ENCODE measurements at regions not wholly inside any gene's neighbourhood (a gene's known extent, or its start where the extent isn't known, plus 50 kb on each side); places are given as distances from the start of the nearest gene placed in this dataset.

- DNase-seq (ENCODE audit: low read depth): no peak
These were observed 59.7 kb downstream of the KCNA1 start for GRCh38 chr12:4969405-4969804.

- no peak for DNase-seq (ENCODE audit: low read depth)
These were observed 64.5 kb downstream of the KCNA1 start for GRCh38 chr12:4974217-4974616.

GRCh38 chr12:4975574-4975973 lies 65.9 kb downstream of the KCNA1 start:
- DNase-seq (ENCODE audit: low read depth): peak; percentile 11

DNA sequence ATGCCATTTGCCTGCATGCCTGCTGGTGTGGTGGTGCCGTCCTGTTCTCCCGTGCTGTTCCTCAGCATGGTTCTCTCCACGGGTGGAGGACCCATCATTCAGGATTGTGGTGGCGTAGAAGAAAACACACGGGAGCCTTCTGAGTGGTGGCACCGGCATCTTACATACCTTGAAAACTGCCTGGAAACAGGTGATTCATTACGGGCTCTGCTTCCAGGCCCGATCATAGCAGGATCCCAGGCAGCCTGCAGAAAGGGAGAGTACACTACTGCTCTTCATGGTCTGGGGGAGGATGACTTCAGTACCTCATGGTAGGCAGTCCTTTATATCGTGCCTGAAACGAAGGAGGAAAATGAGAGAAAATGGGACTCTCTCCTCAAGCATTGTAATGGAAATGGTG lies 66.6 kb upstream of the KCNA5 start:
- DNase-seq (ENCODE audit: low read depth): no peak

- peak; percentile 57 for DNase-seq (ENCODE audit: low read depth)
These were observed 64.9 kb upstream of the KCNA5 start for GRCh38 chr12:4978737-4979136.

GRCh38 chr12:4979737-4980136 lies 63.9 kb upstream of the KCNA5 start:
- DNase-seq (ENCODE audit: low read depth): no peak

DNA sequence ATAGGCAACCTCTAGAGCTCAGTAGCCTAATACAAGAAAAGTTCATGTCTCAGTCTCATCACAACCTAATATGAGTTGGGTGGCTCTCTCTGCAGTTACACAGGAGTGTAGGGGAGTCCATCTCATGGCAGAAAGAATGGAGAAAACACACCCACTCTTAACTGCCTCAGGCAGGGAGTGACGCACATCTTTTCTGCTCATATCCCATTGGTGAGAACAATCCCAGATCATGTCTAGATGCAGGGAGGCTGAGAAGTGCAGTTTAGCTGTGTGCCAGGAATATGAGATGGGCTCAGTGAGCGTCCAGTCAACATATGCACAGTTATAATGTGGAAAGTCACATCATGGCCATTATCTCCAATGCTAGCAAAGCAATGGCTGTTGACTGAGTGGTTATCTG lies 59.3 kb upstream of the KCNA5 start:
- no peak for DNase-seq (ENCODE audit: low read depth)

- no peak for DNase-seq (ENCODE audit: low read depth)
These were observed 58.7 kb upstream of the KCNA5 start for GRCh38 chr12:4984971-4985370.

- no peak for DNase-seq (ENCODE audit: low read depth)
These were observed 57.9 kb upstream of the KCNA5 start for GRCh38 chr12:4985820-4986219.

- no peak for DNase-seq (ENCODE audit: low read depth)
These were observed 56.3 kb upstream of the KCNA5 start for GRCh38 chr12:4987076-4988046.

- no peak for DNase-seq (ENCODE audit: low read depth)
These were observed 52.3 kb upstream of the KCNA5 start for GRCh38 chr12:4991373-4991772.

GRCh38 chr12:4991801-4992200 lies 51.9 kb upstream of the KCNA5 start:
- no peak for DNase-seq (ENCODE audit: low read depth)

DNA sequence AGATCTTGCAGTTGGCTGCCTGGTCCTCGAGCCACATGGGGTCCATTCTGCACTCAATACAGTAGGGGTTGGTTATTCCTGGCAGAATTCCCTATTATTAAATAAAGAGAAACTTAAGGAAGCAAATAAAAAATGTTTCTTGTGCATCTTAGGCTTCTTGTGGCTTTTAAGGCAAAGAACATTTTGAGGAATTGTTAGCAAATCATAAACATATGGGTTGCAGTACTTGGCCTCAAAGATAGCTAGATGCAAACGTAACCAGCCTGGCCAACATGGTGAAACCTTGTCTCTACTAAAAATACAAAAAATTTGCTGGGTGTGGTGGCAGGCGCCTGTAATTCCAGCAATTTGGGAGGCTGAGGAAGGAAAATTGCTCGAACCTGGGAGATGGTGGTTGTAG lies 50.8 kb upstream of the KCNA5 start:
- DNase-seq (ENCODE audit: low read depth): no peak

All from myocyte (in vitro differentiated cells).